Ishikawa (cell line): ENCODE measurements at regions not wholly inside any gene's neighbourhood (a gene's known extent, or its start where the extent isn't known, plus 50 kb on each side); places are given as distances from the start of the nearest gene placed in this dataset.

Source experiments
- CEBPB ChIP-seq: IDR thresholded peaks from 2 replicates; pipeline ENCODE4 v1.6.1; 2012
- CREB1 ChIP-seq: IDR thresholded peaks from 2 replicates; pipeline ENCODE4 v1.6.1; 2012; ENCODE audit warnings: low read depth
- EGR1 ChIP-seq: IDR thresholded peaks from 2 replicates; pipeline ENCODE4 v1.6.1; 2012
- EP300 ChIP-seq: IDR thresholded peaks from 2 replicates; pipeline ENCODE4 v1.6.1; 2012; ENCODE audit warnings: borderline replicate concordance
- FOXM1 ChIP-seq: IDR thresholded peaks from 2 replicates; pipeline ENCODE4 v1.6.1; 2012; ENCODE audit warnings: low read depth, borderline replicate concordance
- NFIC ChIP-seq: IDR thresholded peaks from 2 replicates; pipeline ENCODE4 v1.6.1; 2012
- RAD21 ChIP-seq: IDR thresholded peaks from 2 replicates; pipeline ENCODE4 v1.6.1; 2012; ENCODE audit warnings: low read depth
- REST ChIP-seq: IDR thresholded peaks from 2 replicates; pipeline ENCODE4 v1.6.1; 2012; ENCODE audit warnings: low read depth, mild to moderate bottlenecking
- TAF1 ChIP-seq: IDR thresholded peaks from 2 replicates; pipeline ENCODE4 v1.6.1; 2012; ENCODE audit warnings: low read depth, mild to moderate bottlenecking
- TCF12 ChIP-seq: IDR thresholded peaks from 2 replicates; pipeline ENCODE4 v1.6.1; 2012; ENCODE audit warnings: low read depth
- TEAD4 ChIP-seq: IDR thresholded peaks from 2 replicates; pipeline ENCODE4 v1.6.1; 2012
- YY1 ChIP-seq: IDR thresholded peaks from 2 replicates; pipeline ENCODE4 v1.6.1; 2012; ENCODE audit warnings: low read depth
- ZBTB7A ChIP-seq: IDR thresholded peaks from 2 replicates; pipeline ENCODE4 v1.6.1; 2012; ENCODE audit warnings: low read depth
- TF ChIP-seq, protein P1 (sequence below): IDR thresholded peaks from 2 replicates; pipeline ENCODE4 v1.6.1; 2012
- TF ChIP-seq, protein P2 (sequence below): IDR thresholded peaks from 2 replicates; pipeline ENCODE4 v1.6.1; 2012

GRCh38 chr15:29409890-29410289 lies 140.3 kb upstream of the NSMCE3 start:
- TF ChIP-seq EGR1 (no peak), YY1 (no peak), FOXM1 (no peak)

DNA sequence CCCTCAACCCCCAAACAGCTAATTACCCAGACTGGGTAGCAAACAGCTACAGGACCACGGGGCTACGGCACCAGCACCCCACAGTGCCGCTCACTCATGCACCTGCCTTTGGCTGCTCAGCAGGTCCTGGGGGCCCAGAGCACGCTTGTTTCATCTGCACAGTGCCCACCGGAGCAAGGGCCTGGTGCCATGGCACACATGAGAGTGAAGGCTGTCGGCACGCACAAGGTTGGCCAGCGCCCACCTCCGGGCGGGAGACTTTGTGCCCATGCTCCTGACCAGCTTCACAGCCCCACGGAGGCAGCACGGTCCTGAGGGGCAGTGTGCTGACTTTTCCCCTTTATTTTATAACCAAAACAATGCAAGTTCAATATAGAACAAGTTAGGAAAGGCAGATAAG lies 135.9 kb upstream of the NSMCE3 start:
- no peak for TF ChIP-seq EP300
- no peak for TF ChIP-seq FOXM1
- TF ChIP-seq CEBPB: no peak
- no peak for TF ChIP-seq RAD21

DNA sequence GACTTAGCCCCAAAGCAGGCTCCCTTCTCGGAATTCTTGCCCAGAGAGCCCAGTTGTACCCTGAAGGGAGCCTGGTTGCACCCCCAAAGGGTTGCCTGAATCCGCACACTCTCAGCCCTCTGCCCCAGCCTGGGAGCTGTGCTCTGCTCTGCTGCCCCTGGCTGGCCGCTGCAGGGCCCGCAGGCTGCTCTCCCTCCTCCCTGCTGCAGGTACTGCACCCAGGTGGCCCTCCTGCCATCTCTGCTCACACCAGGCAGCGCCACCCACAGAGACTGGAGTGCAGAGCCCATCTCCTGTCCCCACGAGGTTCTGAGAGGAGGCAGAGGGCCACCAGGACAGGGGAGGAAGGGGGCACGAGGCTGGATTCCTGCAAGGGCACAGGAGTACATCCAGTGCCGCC lies 134.2 kb upstream of the NSMCE3 start:
- no peak for TF ChIP-seq TAF1
- TF ChIP-seq ZBTB7A: no peak
- TF ChIP-seq FOXM1: no peak
- no peak for TF ChIP-seq EP300
- TF ChIP-seq, protein P1, sequence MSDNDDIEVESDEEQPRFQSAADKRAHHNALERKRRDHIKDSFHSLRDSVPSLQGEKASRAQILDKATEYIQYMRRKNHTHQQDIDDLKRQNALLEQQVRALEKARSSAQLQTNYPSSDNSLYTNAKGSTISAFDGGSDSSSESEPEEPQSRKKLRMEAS: no peak
- no peak for TF ChIP-seq TCF12
- no peak for TF ChIP-seq EGR1
- TF ChIP-seq CEBPB: no peak
- TF ChIP-seq YY1: no peak
- TF ChIP-seq, protein P2, sequence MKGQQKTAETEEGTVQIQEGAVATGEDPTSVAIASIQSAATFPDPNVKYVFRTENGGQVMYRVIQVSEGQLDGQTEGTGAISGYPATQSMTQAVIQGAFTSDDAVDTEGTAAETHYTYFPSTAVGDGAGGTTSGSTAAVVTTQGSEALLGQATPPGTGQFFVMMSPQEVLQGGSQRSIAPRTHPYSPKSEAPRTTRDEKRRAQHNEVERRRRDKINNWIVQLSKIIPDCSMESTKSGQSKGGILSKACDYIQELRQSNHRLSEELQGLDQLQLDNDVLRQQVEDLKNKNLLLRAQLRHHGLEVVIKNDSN: no peak
- TF ChIP-seq RAD21: no peak
- TF ChIP-seq NFIC: no peak
- TF ChIP-seq CREB1: no peak
- no peak for TF ChIP-seq TEAD4
- no peak for TF ChIP-seq REST

- no peak for TF ChIP-seq YY1
- TF ChIP-seq CEBPB: no peak
These were observed 132.0 kb upstream of the NSMCE3 start for GRCh38 chr15:29401644-29402043.

DNA sequence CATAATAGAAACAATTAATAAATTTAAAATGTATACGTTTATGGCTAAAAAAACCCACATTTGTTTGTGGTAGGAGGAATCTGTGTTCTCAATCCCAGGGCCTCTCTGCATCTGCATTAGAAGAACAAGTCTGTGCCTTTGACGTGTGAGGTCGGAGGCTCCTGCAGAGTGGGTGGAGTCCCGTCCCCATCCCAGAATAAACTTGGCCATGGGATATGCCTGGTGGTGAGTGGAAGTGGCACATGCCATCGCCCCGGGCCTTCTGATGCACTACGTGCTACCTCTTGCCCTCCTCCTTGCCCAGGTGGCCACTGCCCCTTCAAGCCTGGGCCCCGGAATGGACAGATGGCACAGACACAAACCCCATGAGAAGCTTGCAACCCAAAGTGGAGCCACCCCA lies 131.1 kb upstream of the NSMCE3 start:
- TF ChIP-seq, protein P2: no peak
- TF ChIP-seq NFIC (no peak), TEAD4 (no peak), CREB1 (no peak), TAF1 (no peak), CEBPB (no peak), FOXM1 (no peak), YY1 (no peak)

GRCh38 chr15:29398907-29399306 lies 129.3 kb upstream of the NSMCE3 start:
- no peak for TF ChIP-seq NFIC
- TF ChIP-seq CREB1: no peak
- TF ChIP-seq, protein P2: no peak
- no peak for TF ChIP-seq EP300
- TF ChIP-seq TEAD4: no peak
- no peak for TF ChIP-seq TCF12
- no peak for TF ChIP-seq FOXM1
- no peak for TF ChIP-seq ZBTB7A
- TF ChIP-seq, protein P1: no peak
- TF ChIP-seq RAD21: no peak
- TF ChIP-seq EGR1: no peak
- no peak for TF ChIP-seq CEBPB
- no peak for TF ChIP-seq REST
- no peak for TF ChIP-seq YY1

- TF ChIP-seq TEAD4: no peak
- TF ChIP-seq RAD21: no peak
- TF ChIP-seq NFIC: no peak
- TF ChIP-seq EGR1: no peak
- TF ChIP-seq, protein P1: no peak
- TF ChIP-seq ZBTB7A: no peak
- TF ChIP-seq TAF1: no peak
- TF ChIP-seq CREB1: no peak
- TF ChIP-seq, protein P2: no peak
- no peak for TF ChIP-seq FOXM1
- TF ChIP-seq TCF12: no peak
- no peak for TF ChIP-seq EP300
- no peak for TF ChIP-seq REST
- TF ChIP-seq YY1: no peak
- TF ChIP-seq CEBPB: no peak
These were observed 126.7 kb upstream of the NSMCE3 start for GRCh38 chr15:29396176-29396811.
